PC-3 (cell line): ENCODE measurements at regions not wholly inside any gene's neighbourhood (a gene's known extent, or its start where the extent isn't known, plus 50 kb on each side); places are given as distances from the start of the nearest gene placed in this dataset.

ENCODE experiments used
- ATAC-seq: fragments of 200-7000 bp; cut with Tn5 transposase; 2 replicates; pipeline ENCODE4 v1.9.1; 2020; ENCODE audit warnings: mild to moderate bottlenecking, moderate library complexity
- BruUV-seq: library from RNA; stranded (reverse); fragments of 400-500 nt; replicated peaks from 2 replicates; lab custom pipeline; 2021; lab: Mats Ljungman, UMichigan
- CTCF ChIA-PET: fragments of 300-600 bp; sonication (Branson Sonifier 250); formaldehyde crosslinking; loops from one replicate; lab custom pipeline; 2022; ENCODE audit warnings: antibody characterized with exemption; lab: Charles Lee
- POLR2A ChIA-PET: fragments of 300-600 bp; sonication (Branson Sonifier 250); formaldehyde crosslinking; loops from one replicate; lab custom pipeline; 2022; ENCODE audit warnings: antibody characterized with exemption; ENCODE audit not compliant: unreplicated experiment; lab: Charles Lee
- DNase-seq: peaks from one replicate; pipeline ENCODE4 v3.0.0-alpha.2; 2015
- H2AFZ ChIP-seq: fragments of 300-600 bp; sonication (generic); 2 replicates; pipeline ENCODE4 v1.6.0; 2016; ENCODE audit warnings: antibody characterized with exemption, low read length
- H3F3A ChIP-seq: fragments of 300-600 bp; sonication (generic); one replicate; pipeline ENCODE4 v1.6.0; 2017; ENCODE audit warnings: antibody characterized with exemption, low read length, control low read depth, mild to moderate bottlenecking; ENCODE audit not compliant: unreplicated experiment
- H3K27ac ChIP-seq: fragments of 300-600 bp; sonication (generic); 2 replicates; pipeline ENCODE4 v1.5.1; 2016; ENCODE audit warnings: mild to moderate bottlenecking, low read length
- H3K27me3 ChIP-seq: fragments of 300-600 bp; sonication (generic); 2 replicates; pipeline ENCODE4 v1.6.1; 2016; ENCODE audit warnings: low read length, mixed read lengths
- H3K36me3 ChIP-seq: fragments of 300-600 bp; sonication (generic); 2 replicates; pipeline ENCODE4 v1.6.1; 2016; ENCODE audit warnings: low read depth, mixed run types, low read length, mixed read lengths
- H3K4me1 ChIP-seq: fragments of 300-600 bp; sonication (generic); 2 replicates; pipeline ENCODE4 v1.5.1; 2016; ENCODE audit warnings: low read length; ENCODE audit not compliant: insufficient read depth
- H3K4me2 ChIP-seq: fragments of 300-600 bp; sonication (generic); 2 replicates; pipeline ENCODE4 v1.6.0; 2016; ENCODE audit warnings: low read length
- H3K4me3 ChIP-seq: fragments of 300-600 bp; sonication (generic); 2 replicates; pipeline ENCODE4 v1.5.1; 2016; ENCODE audit warnings: mild to moderate bottlenecking, low read length, mixed read lengths
- H3K79me2 ChIP-seq: fragments of 300-600 bp; sonication (generic); 2 replicates; pipeline ENCODE4 v1.6.1; 2017; ENCODE audit warnings: low read length, mixed read lengths
- H3K9ac ChIP-seq: fragments of 300-600 bp; sonication (generic); 2 replicates; pipeline ENCODE4 v1.6.0; 2016; ENCODE audit warnings: mild to moderate bottlenecking, low read length
- H3K9me2 ChIP-seq: fragments of 300-600 bp; sonication (generic); replicated peaks from 2 replicates; pipeline ENCODE4 v1.6.1; 2016; ENCODE audit warnings: mixed run types, low read length, mixed read lengths
- H3K9me3 ChIP-seq: fragments of 300-600 bp; sonication (generic); 2 replicates; pipeline ENCODE4 v1.6.1; 2016; ENCODE audit warnings: low read length, mixed read lengths
- H4K20me1 ChIP-seq: fragments of 300-600 bp; sonication (generic); 2 replicates; pipeline ENCODE4 v1.6.1; 2016; ENCODE audit warnings: low read length, mixed read lengths
- CTCF ChIP-seq: fragments of 300-600 bp; sonication (generic); conservative IDR thresholded peaks from 2 replicates; pipeline ENCODE4 v1.5.1; 2017; ENCODE audit warnings: antibody characterized with exemption, low read depth, mild to moderate bottlenecking, low read length
- EZH2 ChIP-seq: fragments of 300-600 bp; sonication (generic); IDR thresholded peaks from one replicate; pipeline ENCODE4 v1.6.1; 2017; ENCODE audit warnings: antibody characterized with exemption, mild to moderate bottlenecking, low read length; ENCODE audit not compliant: unreplicated experiment
- EZH2phosphoT487 ChIP-seq: fragments of 300-600 bp; sonication (generic); IDR thresholded peaks from 2 replicates; pipeline ENCODE4 v1.6.1; 2018; ENCODE audit warnings: mild to moderate bottlenecking, antibody characterized with exemption, low read length, borderline replicate concordance
- intact Hi-C: fragments of 100-400 bp; cut with micrococcal nuclease; formaldehyde crosslinking; loops from 2 replicates; pipeline ENCODE4 v1.9.0; 2023

- ChIA-PET CTCF (no interaction called here), POLR2A (no interaction called here)
- no peak overlapping the region for H3K27ac ChIP-seq
- no peak overlapping the region for H3K4me2 ChIP-seq
- H3K9me2 ChIP-seq = no peaks in the 10 kb centered on the region
- TF ChIP-seq EZH2 (no peak), CTCF (no peak), EZH2phosphoT487 (no peak)
- BruUV-seq = no TSS peak
- no peaks in the 10 kb centered on the region for H3K9me3 ChIP-seq
- H3K4me1 ChIP-seq = no peaks in the 10 kb centered on the region
- H3K4me3 ChIP-seq = no peak overlapping the region
- H4K20me1 ChIP-seq = no peaks in the 10 kb centered on the region
- intact Hi-C loops = no loop called here
- no peak overlapping the region for H3K9ac ChIP-seq
- ATAC-seq = no peak
- DNase-seq = no peak
- H3K27me3 ChIP-seq = no peaks in the 10 kb centered on the region
- no peaks in the 10 kb centered on the region for H3K79me2 ChIP-seq
- no peaks in the 10 kb centered on the region for H3K36me3 ChIP-seq
- H3F3A ChIP-seq = no peaks in the 10 kb centered on the region
- no peak overlapping the region for H2AFZ ChIP-seq
These were observed 651.6 kb upstream of the RORB start for GRCh38 chr9:73845539-73845938.

- no peak for ATAC-seq
- no TSS peak for BruUV-seq
These were observed 651.0 kb upstream of the RORB start for GRCh38 chr9:73845954-73846690.

More at GRCh38 chr9:73845954-73846690, 651.0 kb upstream of the RORB start:
- TF ChIP-seq CTCF (no peak), EZH2 (no peak), EZH2phosphoT487 (no peak)
- H3K9me3 ChIP-seq = no peaks in the 10 kb centered on the region
- no peak overlapping the region for H3K27ac ChIP-seq
- no peaks in the 10 kb centered on the region for H3K4me1 ChIP-seq
- no peak overlapping the region for H3K4me3 ChIP-seq
- POLR2A ChIA-PET = no interaction called here
- H3K4me2 ChIP-seq = no peak overlapping the region
- H3K36me3 ChIP-seq = no peaks in the 10 kb centered on the region
- H2AFZ ChIP-seq = no peak overlapping the region
- no peaks in the 10 kb centered on the region for H3K27me3 ChIP-seq
- no peaks in the 10 kb centered on the region for H4K20me1 ChIP-seq
- no peak for DNase-seq
- no peaks in the 10 kb centered on the region for H3K79me2 ChIP-seq
- no peak overlapping the region for H3K9ac ChIP-seq
- CTCF ChIA-PET = no interaction called here
- no peaks in the 10 kb centered on the region for H3F3A ChIP-seq
- intact Hi-C loops = no loop called here
- H3K9me2 ChIP-seq = no peaks in the 10 kb centered on the region
